HepG2 (cell line): ENCODE measurements at regions not wholly inside any gene's neighbourhood (a gene's known extent, or its start where the extent isn't known, plus 50 kb on each side); places are given as distances from the start of the nearest gene placed in this dataset.
A peak's percentile ranks its signal among the peaks of the same experiment; 100 is the strongest.

Source experiments
- BRCA1 ChIP-seq: sonication (generic); formaldehyde crosslinking; IDR thresholded peaks from 2 replicates; pipeline ENCODE4 v1.4.0; 2020; ENCODE audit warnings: missing genetic modification reagents
- FOXO4 ChIP-seq: sonication (generic); formaldehyde crosslinking; conservative IDR thresholded peaks from 2 replicates; pipeline ENCODE4 v1.8.1; 2023; ENCODE audit warnings: missing genetic modification reagents
- SSRP1 ChIP-seq: IDR thresholded peaks from 2 replicates; pipeline ENCODE4 v1.6.1; 2016; ENCODE audit warnings: control low read depth
- TBX3 ChIP-seq: fragments of 450-650 bp; IDR thresholded peaks from 2 replicates; pipeline ENCODE4 v1.6.1; 2017; ENCODE audit warnings: antibody characterized with exemption, mild to moderate bottlenecking, inconsistent platforms, borderline replicate concordance
- TEF ChIP-seq: sonication (generic); formaldehyde crosslinking; IDR thresholded peaks from 2 replicates; pipeline ENCODE4 v1.5.0; 2020; ENCODE audit warnings: missing genetic modification reagents
- TERF1 ChIP-seq: sonication (generic); formaldehyde crosslinking; IDR thresholded peaks from 2 replicates; pipeline ENCODE4 v1.8.0; 2022; ENCODE audit warnings: mild to moderate bottlenecking, missing genetic modification reagents, moderate library complexity
- TIGD3 ChIP-seq: sonication (generic); formaldehyde crosslinking; IDR thresholded peaks from 2 replicates; pipeline ENCODE4 v1.5.1; 2020; ENCODE audit warnings: mild to moderate bottlenecking, missing genetic modification reagents, borderline replicate concordance
- ZBTB37 ChIP-seq: sonication (generic); formaldehyde crosslinking; IDR thresholded peaks from 2 replicates; pipeline ENCODE4 v1.4.0; 2020; ENCODE audit warnings: mild to moderate bottlenecking, missing genetic modification reagents
- ZFP1 ChIP-seq: IDR thresholded peaks from 2 replicates; pipeline ENCODE4 v1.6.1; 2016
- ZHX2 ChIP-seq, 2 experiments: sonication (generic) in 1 of 2; formaldehyde crosslinking in 1 of 2; IDR thresholded peaks; 2 replicates each; pipeline versions ENCODE4 v1.6.1 to v1.9.0; 2014 to 2022; ENCODE audit warnings: antibody characterized with exemption in 1 of 2, borderline replicate concordance in 1 of 2, inconsistent platforms in 1 of 2, low read depth in 1 of 2, missing genetic modification reagents in 1 of 2
- ZNF574 ChIP-seq: sonication (generic); formaldehyde crosslinking; IDR thresholded peaks from 2 replicates; pipeline ENCODE4 v1.4.0; 2020; ENCODE audit warnings: missing genetic modification reagents

GRCh38 chr11:14583252-14584034 is 60.2 kb upstream of the PDE3B start (continued):
- TF ChIP-seq ZBTB37 (CRISPR knock-in tag) (no peak), FOXO4 (CRISPR knock-in tag) (no peak), TIGD3 (CRISPR knock-in tag) (no peak), TERF1 (CRISPR knock-in tag) (no peak), SSRP1 (CRISPR knock-in tag) (no peak), ZNF574 (0 out of 2 replicates have a peak, but pooled peaks have one; percentile 37), BRCA1 (CRISPR knock-in tag) (no peak), ZHX2 (IDR thresholded peaks at IDR 0.05; ENCODE audit: low read depth) (no peak), ZHX2 (CRISPR knock-in tag; IDR thresholded peaks at IDR 0.05; ENCODE audit: borderline replicate concordance) (no peak; the same call in 1 of the 2 replicates), ZFP1 (CRISPR knock-in tag) (no peak), TEF (no peak), TBX3 (no peak)
